ENCODE measurements at regions not wholly inside any gene's neighbourhood (a gene's known extent, or its start where the extent isn't known, plus 50 kb on each side); places are given as distances from the start of the nearest gene placed in this dataset.

- Histone ChIP-seq H3K27ac (no peak overlapping the region), H3K36me3 (no peaks in the 10 kb centered on the region)
- DNase-seq (ENCODE audit: low read depth in 1 of 2, low spot score in 2 of 2), result no peak
Observed at GRCh38 chr7:118627467-118627866, 403.0 kb downstream of the ANKRD7 start.

GRCh38 chr7:118629898-118630438 is 405.5 kb downstream of the ANKRD7 start:
- Histone ChIP-seq H3K9me3 (replicated peaks) (no peaks in the 10 kb centered on the region), H3K4me1 (replicated peaks) (no peaks in the 10 kb centered on the region), H3K4me3 (no peak overlapping the region), H3K27ac (no peak overlapping the region), H3K27me3 (replicated peaks) (no peaks in the 10 kb centered on the region), H3K36me3 (no peaks in the 10 kb centered on the region)
- no peak for DNase-seq (ENCODE audit: low read depth in 1 of 2, low spot score in 2 of 2)

More at GRCh38 chr7:118627467-118627866, 403.0 kb downstream of the ANKRD7 start:
- H3K27me3 ChIP-seq (replicated peaks), result no peaks in the 10 kb centered on the region
- H3K4me3 ChIP-seq, result no peak overlapping the region
- H3K4me1 ChIP-seq (replicated peaks), result no peaks in the 10 kb centered on the region
- no peaks in the 10 kb centered on the region for H3K9me3 ChIP-seq (replicated peaks)

- Histone ChIP-seq H3K4me1 (replicated peaks) (no peaks in the 10 kb centered on the region), H3K27me3 (replicated peaks) (no peaks in the 10 kb centered on the region), H3K4me3 (no peak overlapping the region), H3K9me3 (replicated peaks) (no peaks in the 10 kb centered on the region), H3K36me3 (no peaks in the 10 kb centered on the region), H3K27ac (no peak overlapping the region)
- DNase-seq (ENCODE audit: low read depth in 1 of 2, low spot score in 2 of 2), result no peak
Observed at GRCh38 chr7:118642396-118642795, 417.9 kb downstream of the ANKRD7 start.

GRCh38 chr7:118644346-118644745 is 419.8 kb downstream of the ANKRD7 start:
- Histone ChIP-seq H3K4me3 (no peak overlapping the region), H3K36me3 (no peaks in the 10 kb centered on the region), H3K9me3 (replicated peaks) (no peaks in the 10 kb centered on the region), H3K27ac (no peak overlapping the region), H3K4me1 (replicated peaks) (no peaks in the 10 kb centered on the region), H3K27me3 (replicated peaks) (no peaks in the 10 kb centered on the region)
- DNase-seq (ENCODE audit: low read depth in 1 of 2, low spot score in 2 of 2), result no peak

- no peaks in the 10 kb centered on the region for H3K9me3 ChIP-seq (replicated peaks)
- no peak for DNase-seq (ENCODE audit: low read depth in 1 of 2, low spot score in 2 of 2)
- H3K4me3 ChIP-seq, result no peak overlapping the region
- no peaks in the 10 kb centered on the region for H3K36me3 ChIP-seq
- H3K27ac ChIP-seq, result no peak overlapping the region
- no peaks in the 10 kb centered on the region for H3K27me3 ChIP-seq (replicated peaks)
- H3K4me1 ChIP-seq (replicated peaks), result no peaks in the 10 kb centered on the region
Observed at GRCh38 chr7:118648002-118648401, 423.5 kb downstream of the ANKRD7 start.

GRCh38 chr7:118657391-118658005 is 433.0 kb downstream of the ANKRD7 start:
- H3K27ac ChIP-seq, result no peak overlapping the region
- no peaks in the 10 kb centered on the region for H3K4me1 ChIP-seq (replicated peaks)
- no peaks in the 10 kb centered on the region for H3K36me3 ChIP-seq
- no peak overlapping the region for H3K4me3 ChIP-seq
- no peaks in the 10 kb centered on the region for H3K9me3 ChIP-seq (replicated peaks)
- H3K27me3 ChIP-seq (replicated peaks), result no peaks in the 10 kb centered on the region
- no peak for DNase-seq (ENCODE audit: low read depth in 1 of 2, low spot score in 2 of 2)

GRCh38 chr7:118662266-118662665 is 437.8 kb downstream of the ANKRD7 start:
- no peaks in the 10 kb centered on the region for H3K4me1 ChIP-seq (replicated peaks)
- H3K27me3 ChIP-seq (replicated peaks), result no peaks in the 10 kb centered on the region
- H3K9me3 ChIP-seq (replicated peaks), result no peaks in the 10 kb centered on the region
- H3K4me3 ChIP-seq, result no peak overlapping the region
- no peaks in the 10 kb centered on the region for H3K36me3 ChIP-seq
- DNase-seq (ENCODE audit: low read depth in 1 of 2, low spot score in 2 of 2), result no peak
- H3K27ac ChIP-seq, result no peak overlapping the region

- H3K4me3 ChIP-seq, result no peak overlapping the region
- DNase-seq (ENCODE audit: low read depth in 1 of 2, low spot score in 2 of 2), result no peak
- no peaks in the 10 kb centered on the region for H3K27me3 ChIP-seq (replicated peaks)
- H3K9me3 ChIP-seq (replicated peaks), result no peaks in the 10 kb centered on the region
- H3K27ac ChIP-seq, result no peak overlapping the region
- no peaks in the 10 kb centered on the region for H3K36me3 ChIP-seq
- no peaks in the 10 kb centered on the region for H3K4me1 ChIP-seq (replicated peaks)
Observed at GRCh38 chr7:118664498-118664897, 440.0 kb downstream of the ANKRD7 start.

GRCh38 chr7:118671149-118671548 is 446.6 kb downstream of the ANKRD7 start:
- no peak overlapping the region for H3K27ac ChIP-seq
- H3K36me3 ChIP-seq, result no peaks in the 10 kb centered on the region
- H3K4me3 ChIP-seq, result no peak overlapping the region
- no peaks in the 10 kb centered on the region; the same call in 1 of the 2 replicates for H3K27me3 ChIP-seq (replicated peaks)
- DNase-seq (ENCODE audit: low read depth in 1 of 2, low spot score in 2 of 2), result no peak
- H3K9me3 ChIP-seq (replicated peaks), result no peaks in the 10 kb centered on the region
- H3K4me1 ChIP-seq (replicated peaks), result no peaks in the 10 kb centered on the region

- no peak for DNase-seq (ENCODE audit: low read depth in 1 of 2, low spot score in 2 of 2)
- Histone ChIP-seq H3K9me3 (replicated peaks) (no peaks in the 10 kb centered on the region), H3K36me3 (no peaks in the 10 kb centered on the region), H3K4me3 (no peak overlapping the region), H3K27me3 (replicated peaks) (no peaks in the 10 kb centered on the region), H3K4me1 (replicated peaks) (no peaks in the 10 kb centered on the region), H3K27ac (no peak overlapping the region)
Observed at GRCh38 chr7:118684796-118685195, 460.3 kb downstream of the ANKRD7 start.

- H3K36me3 ChIP-seq, result no peaks in the 10 kb centered on the region
- no peak for DNase-seq (ENCODE audit: low read depth in 1 of 2, low spot score in 2 of 2)
- H3K27ac ChIP-seq, result no peak overlapping the region
- H3K9me3 ChIP-seq (replicated peaks), result no peaks in the 10 kb centered on the region
- no peaks in the 10 kb centered on the region for H3K4me1 ChIP-seq (replicated peaks)
- H3K4me3 ChIP-seq, result no peak overlapping the region
- no peaks in the 10 kb centered on the region for H3K27me3 ChIP-seq (replicated peaks)
Observed at GRCh38 chr7:118689403-118689802, 464.9 kb downstream of the ANKRD7 start.

- no peaks in the 10 kb centered on the region for H3K4me1 ChIP-seq (replicated peaks)
- no peaks in the 10 kb centered on the region for H3K9me3 ChIP-seq (replicated peaks)
- no peak overlapping the region for H3K4me3 ChIP-seq
- H3K27me3 ChIP-seq (replicated peaks), result no peaks in the 10 kb centered on the region
- no peak for DNase-seq (ENCODE audit: low read depth in 1 of 2, low spot score in 2 of 2)
- no peak overlapping the region for H3K27ac ChIP-seq
- no peaks in the 10 kb centered on the region for H3K36me3 ChIP-seq
Observed at GRCh38 chr7:118696879-118697278, 472.4 kb downstream of the ANKRD7 start.

GRCh38 chr7:118699222-118699621 is 474.7 kb downstream of the ANKRD7 start:
- no peaks in the 10 kb centered on the region for H3K4me1 ChIP-seq (replicated peaks)
- no peak overlapping the region for H3K4me3 ChIP-seq
- H3K36me3 ChIP-seq, result no peaks in the 10 kb centered on the region
- DNase-seq (ENCODE audit: low read depth in 1 of 2, low spot score in 2 of 2), result no peak
- H3K9me3 ChIP-seq (replicated peaks), result no peaks in the 10 kb centered on the region
- no peaks in the 10 kb centered on the region for H3K27me3 ChIP-seq (replicated peaks)
- H3K27ac ChIP-seq, result no peak overlapping the region

- H3K36me3 ChIP-seq, result no peaks in the 10 kb centered on the region
- H3K27me3 ChIP-seq (replicated peaks), result no peaks in the 10 kb centered on the region
- no peak for DNase-seq (ENCODE audit: low read depth in 1 of 2, low spot score in 2 of 2)
- H3K9me3 ChIP-seq (replicated peaks), result no peaks in the 10 kb centered on the region
- no peaks in the 10 kb centered on the region for H3K4me1 ChIP-seq (replicated peaks)
- no peak overlapping the region for H3K4me3 ChIP-seq
- H3K27ac ChIP-seq, result no peak overlapping the region
Observed at GRCh38 chr7:118708741-118709140, 484.2 kb downstream of the ANKRD7 start.

GRCh38 chr7:118711688-118712087 is 487.2 kb downstream of the ANKRD7 start:
- DNase-seq (ENCODE audit: low read depth in 1 of 2, low spot score in 2 of 2), result no peak
- Histone ChIP-seq H3K36me3 (no peaks in the 10 kb centered on the region), H3K9me3 (replicated peaks) (no peaks in the 10 kb centered on the region), H3K4me3 (no peak overlapping the region), H3K27me3 (replicated peaks) (no peaks in the 10 kb centered on the region), H3K4me1 (replicated peaks) (no peaks in the 10 kb centered on the region), H3K27ac (no peak overlapping the region)
